ENCODE measurements at regions not wholly inside any gene's neighbourhood (a gene's known extent, or its start where the extent isn't known, plus 50 kb on each side); places are given as distances from the start of the nearest gene placed in this dataset.

DNA sequence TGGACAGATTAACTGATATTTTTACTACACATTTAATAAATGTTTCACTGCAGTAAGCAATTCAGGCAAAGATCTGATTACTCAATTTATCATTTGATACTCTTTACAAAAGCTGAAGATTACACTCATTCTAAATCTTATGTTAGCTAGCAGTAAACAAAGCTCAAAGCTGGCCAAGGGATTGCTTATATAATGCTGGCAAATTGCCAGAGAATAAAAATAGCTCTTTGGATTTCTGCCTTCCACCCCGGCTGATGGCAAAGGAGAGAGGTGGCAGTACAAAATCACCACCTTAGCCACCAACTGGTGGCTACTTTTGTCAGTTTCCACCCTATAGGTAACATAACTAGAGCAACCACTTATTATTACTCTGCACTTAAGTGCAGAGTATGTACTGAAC lies 320.5 kb downstream of the FSIP2 start:
- H3K4me3 ChIP-seq, result no peak overlapping the region
- WGBS, 4 donors, result 4 to 11% (median 7%) methylated on average over 1 of the region's 1 CpG
- H3K4me1 ChIP-seq, result peaks cover 0 to 15% (median 7%) of the 10 kb centered on the region in 12 donors
- TF ChIP-seq, protein P1, sequence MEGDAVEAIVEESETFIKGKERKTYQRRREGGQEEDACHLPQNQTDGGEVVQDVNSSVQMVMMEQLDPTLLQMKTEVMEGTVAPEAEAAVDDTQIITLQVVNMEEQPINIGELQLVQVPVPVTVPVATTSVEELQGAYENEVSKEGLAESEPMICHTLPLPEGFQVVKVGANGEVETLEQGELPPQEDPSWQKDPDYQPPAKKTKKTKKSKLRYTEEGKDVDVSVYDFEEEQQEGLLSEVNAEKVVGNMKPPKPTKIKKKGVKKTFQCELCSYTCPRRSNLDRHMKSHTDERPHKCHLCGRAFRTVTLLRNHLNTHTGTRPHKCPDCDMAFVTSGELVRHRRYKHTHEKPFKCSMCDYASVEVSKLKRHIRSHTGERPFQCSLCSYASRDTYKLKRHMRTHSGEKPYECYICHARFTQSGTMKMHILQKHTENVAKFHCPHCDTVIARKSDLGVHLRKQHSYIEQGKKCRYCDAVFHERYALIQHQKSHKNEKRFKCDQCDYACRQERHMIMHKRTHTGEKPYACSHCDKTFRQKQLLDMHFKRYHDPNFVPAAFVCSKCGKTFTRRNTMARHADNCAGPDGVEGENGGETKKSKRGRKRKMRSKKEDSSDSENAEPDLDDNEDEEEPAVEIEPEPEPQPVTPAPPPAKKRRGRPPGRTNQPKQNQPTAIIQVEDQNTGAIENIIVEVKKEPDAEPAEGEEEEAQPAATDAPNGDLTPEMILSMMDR (IDR thresholded peaks at IDR 0.05), result no peak
- no peak for TF ChIP-seq POLR2A (IDR thresholded peaks at IDR 0.05)
- no peaks in the 10 kb centered on the region for H3K36me3 ChIP-seq
- DNase-seq (peak in 1 of 5 donors; percentile 13), ATAC-seq (peak in 2 of 4 donors; percentile 60 to 79)
- no peak overlapping the region for H3K27ac ChIP-seq
- no peaks in the 10 kb centered on the region for H3K9me3 ChIP-seq
- H3K27me3 ChIP-seq, result no peaks in the 10 kb centered on the region
- intact Hi-C loops (cut with DNase I), result no loop called here

DNA sequence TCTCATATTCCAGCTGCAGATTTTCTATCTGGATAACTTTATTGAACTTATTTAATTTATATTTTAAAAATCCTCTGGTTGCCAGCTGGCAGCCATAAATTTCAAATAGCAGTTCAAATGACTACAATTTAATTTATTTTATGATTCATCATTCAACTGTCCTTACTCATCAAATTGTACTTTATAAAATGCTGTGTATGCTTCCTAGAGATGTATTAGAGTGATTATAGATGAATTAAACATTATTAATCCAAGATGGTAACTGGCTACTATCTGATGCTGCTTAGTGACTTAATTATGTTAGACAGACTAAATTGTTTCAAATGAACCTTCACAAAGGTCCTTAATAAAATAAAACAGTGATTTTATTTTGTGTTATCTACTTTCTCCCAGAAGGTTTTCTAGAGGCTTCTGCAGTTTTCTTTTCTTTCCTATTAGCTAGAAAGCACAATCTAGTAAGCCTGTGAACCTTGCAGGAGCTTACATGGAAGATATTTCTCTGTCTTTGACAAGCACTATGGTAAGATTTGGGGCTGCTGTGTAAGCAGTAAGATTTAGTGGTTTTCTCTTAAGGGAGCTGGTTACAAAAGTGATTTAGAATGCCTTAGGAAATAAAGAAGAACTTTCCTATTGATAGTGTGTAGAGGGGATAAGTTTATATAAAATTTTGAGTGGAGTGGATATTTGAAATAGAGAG lies 322.3 kb downstream of the FSIP2 start:
- no peak for ATAC-seq
- intact Hi-C loops (cut with DNase I), result no loop called here
- TF ChIP-seq, protein P1 (IDR thresholded peaks at IDR 0.05), result no peak
- TF ChIP-seq POLR2A (IDR thresholded peaks at IDR 0.05), result no peak
- DNase-seq, result no peak
- H3K36me3 ChIP-seq, result no peaks in the 10 kb centered on the region
- H3K4me3 ChIP-seq, result no peak overlapping the region
- peaks cover 0 to 15% (median 7%) of the 10 kb centered on the region in 12 donors for H3K4me1 ChIP-seq
- no peaks in the 10 kb centered on the region for H3K9me3 ChIP-seq
- no peaks in the 10 kb centered on the region for H3K27me3 ChIP-seq
- no peak overlapping the region for H3K27ac ChIP-seq

DNA sequence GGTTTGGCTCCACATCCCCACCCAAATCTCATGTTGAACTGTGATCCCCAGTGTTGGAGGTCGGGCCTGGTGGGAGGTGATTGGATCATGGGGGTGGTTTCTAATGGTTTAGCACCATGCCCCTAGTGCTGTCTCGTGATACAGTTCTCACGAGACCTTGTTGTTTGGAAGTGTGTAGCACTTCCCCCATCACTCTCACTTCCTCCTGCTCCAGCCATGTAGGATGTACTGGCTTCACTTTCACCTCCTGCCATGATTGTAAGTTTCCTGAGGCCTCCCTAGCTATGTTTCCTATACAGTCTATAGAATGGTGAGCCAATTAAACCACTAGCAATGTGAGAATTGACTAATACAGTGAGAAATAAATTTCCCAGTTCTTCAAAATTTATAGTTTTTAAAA lies 325.9 kb downstream of the FSIP2 start:
- H3K27ac ChIP-seq, result no peak overlapping the region
- H3K4me3 ChIP-seq, result no peak overlapping the region
- H3K27me3 ChIP-seq, result no peaks in the 10 kb centered on the region
- H3K36me3 ChIP-seq, result no peaks in the 10 kb centered on the region
- TF ChIP-seq, protein P1 (IDR thresholded peaks at IDR 0.05), result no peak
- no peak for TF ChIP-seq POLR2A (IDR thresholded peaks at IDR 0.05)
- peaks cover 0 to 10% (median 1%) of the 10 kb centered on the region in 12 donors for H3K4me1 ChIP-seq
- intact Hi-C loops (cut with DNase I), result no loop called here
- no peak for DNase-seq
- H3K9me3 ChIP-seq, result no peaks in the 10 kb centered on the region
- 84 to 86% (median 85%) methylated on average over 3 of the region's 3 CpGs for WGBS, 4 donors
- no peak for ATAC-seq

DNA sequence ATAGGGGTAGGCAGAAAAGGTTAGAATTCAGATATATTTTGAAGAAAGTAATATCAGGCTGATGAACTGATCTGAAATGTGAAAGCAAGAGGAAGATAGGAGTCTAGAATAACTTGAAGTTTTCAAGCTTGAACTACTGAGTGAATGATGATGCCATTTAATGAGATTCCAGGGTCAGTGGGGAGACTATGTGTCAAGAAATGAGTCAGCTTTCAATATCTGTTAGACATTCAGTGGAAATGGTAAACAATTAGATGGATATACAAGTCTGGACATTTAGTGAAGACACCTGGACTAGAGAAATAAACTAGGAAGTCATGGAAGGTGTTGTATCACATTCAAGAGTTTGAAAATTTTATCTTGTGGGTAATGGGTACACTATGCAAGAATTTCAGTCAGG lies 326.9 kb downstream of the FSIP2 start:
- ATAC-seq, result no peak

More for the DNA sequence above, 326.9 kb downstream of the FSIP2 start:
- intact Hi-C loops (cut with DNase I), result no loop called here
- Histone ChIP-seq H3K27ac (no peak overlapping the region), H3K4me3 (no peak overlapping the region), H3K4me1 (peaks cover 0 to 10% (median 0%) of the 10 kb centered on the region in 12 donors), H3K27me3 (no peaks in the 10 kb centered on the region), H3K36me3 (no peaks in the 10 kb centered on the region), H3K9me3 (no peaks in the 10 kb centered on the region)
- TF ChIP-seq, protein P1 (IDR thresholded peaks at IDR 0.05), result no peak
- TF ChIP-seq POLR2A (IDR thresholded peaks at IDR 0.05), result no peak
- DNase-seq, result no peak
